ENCODE measurements at regions not wholly inside any gene's neighbourhood (a gene's known extent, or its start where the extent isn't known, plus 50 kb on each side); places are given as distances from the start of the nearest gene placed in this dataset.
"Not testable (repeated sequence)": the region's sequence is repeated elsewhere in the genome, so short reads cannot be mapped to it uniquely, and the experiment has no call there.

- no peak for DNase-seq (ENCODE audit: low spot score)
These were observed 101.8 kb downstream of the NUFIP1 start for GRCh38 chr13:44887515-44887914.

- DNase-seq (ENCODE audit: low spot score): no peak
These were observed 105.1 kb downstream of the NUFIP1 start for GRCh38 chr13:44884076-44884729.

- DNase-seq (ENCODE audit: low spot score): peak; percentile 11
These were observed 109.7 kb downstream of the NUFIP1 start for GRCh38 chr13:44879452-44880058.

DNA sequence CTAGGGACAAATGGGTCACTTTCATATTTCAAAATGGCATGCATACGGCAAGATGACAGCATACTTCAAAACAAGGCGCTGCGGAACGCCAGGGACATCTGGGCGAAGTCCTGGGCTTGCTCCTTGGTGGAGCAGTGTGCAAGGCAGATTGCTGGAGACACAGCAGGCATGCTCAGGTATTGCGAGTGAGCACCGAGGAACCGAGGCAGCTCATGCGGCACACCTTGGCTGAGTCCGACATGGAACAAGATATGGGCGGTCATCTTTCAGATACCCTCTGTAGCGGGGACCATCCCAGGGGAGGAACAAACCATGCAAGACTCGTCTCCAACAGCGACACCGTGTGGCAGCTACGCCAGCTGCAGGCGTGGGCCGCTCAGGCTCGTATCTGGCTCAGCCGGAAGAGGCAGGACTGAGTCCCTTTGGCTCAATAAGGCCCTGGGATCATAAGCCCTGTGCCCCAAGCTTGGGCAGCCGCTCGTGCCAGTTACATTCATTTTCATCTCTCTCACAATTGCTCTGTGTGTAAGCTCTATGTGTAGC lies 112.4 kb downstream of the NUFIP1 start:
- DNase-seq (ENCODE audit: low spot score): peak; percentile 82

- DNase-seq (ENCODE audit: low spot score): peak; percentile 45
These were observed 114.2 kb downstream of the NUFIP1 start for GRCh38 chr13:44874886-44875630.

DNA sequence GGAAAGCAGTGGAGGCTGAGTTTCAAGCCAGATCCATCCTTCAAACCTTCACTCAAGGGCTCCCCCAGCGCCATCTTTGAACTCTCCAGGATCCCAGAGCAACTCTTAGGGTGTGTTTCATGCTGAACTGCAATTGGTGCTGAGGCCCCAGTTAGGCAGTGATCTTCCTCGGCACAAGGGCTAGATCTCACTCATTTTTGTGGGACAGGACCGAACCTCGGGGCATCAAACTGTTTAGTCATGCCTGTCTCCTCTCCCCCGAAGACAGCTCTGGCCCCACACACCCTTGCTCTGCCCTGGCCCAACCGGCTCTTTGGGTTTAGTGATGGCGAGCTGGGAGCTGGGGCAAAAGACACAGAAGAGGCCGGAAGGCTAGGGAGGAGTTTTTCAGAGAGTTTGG lies 115.1 kb downstream of the NUFIP1 start:
- DNase-seq (ENCODE audit: low spot score): peak; percentile 76

DNA sequence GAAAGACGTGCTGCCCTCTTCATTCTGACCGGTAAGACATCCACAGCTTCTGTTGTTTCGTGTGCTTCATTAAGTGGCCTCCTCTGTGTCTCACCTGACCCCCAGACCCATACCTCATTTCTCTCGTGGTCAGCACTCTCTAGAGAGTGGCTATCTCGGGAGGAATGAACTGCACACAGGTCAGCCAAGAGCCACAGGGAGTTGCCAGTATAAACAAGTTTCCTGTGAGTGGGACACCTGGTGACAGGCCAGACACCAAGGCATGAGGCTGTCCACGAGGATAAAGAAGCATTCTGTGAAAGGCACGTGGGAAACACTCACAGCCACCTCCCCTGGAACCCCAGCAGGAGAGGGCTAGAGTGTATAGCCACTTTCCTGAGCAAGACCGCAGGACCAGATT lies 115.8 kb downstream of the NUFIP1 start:
- DNase-seq (ENCODE audit: low spot score): peak; percentile 33

GRCh38 chr13:44872751-44873150 lies 116.5 kb downstream of the NUFIP1 start:
- DNase-seq (ENCODE audit: low spot score): peak; percentile 68

DNA sequence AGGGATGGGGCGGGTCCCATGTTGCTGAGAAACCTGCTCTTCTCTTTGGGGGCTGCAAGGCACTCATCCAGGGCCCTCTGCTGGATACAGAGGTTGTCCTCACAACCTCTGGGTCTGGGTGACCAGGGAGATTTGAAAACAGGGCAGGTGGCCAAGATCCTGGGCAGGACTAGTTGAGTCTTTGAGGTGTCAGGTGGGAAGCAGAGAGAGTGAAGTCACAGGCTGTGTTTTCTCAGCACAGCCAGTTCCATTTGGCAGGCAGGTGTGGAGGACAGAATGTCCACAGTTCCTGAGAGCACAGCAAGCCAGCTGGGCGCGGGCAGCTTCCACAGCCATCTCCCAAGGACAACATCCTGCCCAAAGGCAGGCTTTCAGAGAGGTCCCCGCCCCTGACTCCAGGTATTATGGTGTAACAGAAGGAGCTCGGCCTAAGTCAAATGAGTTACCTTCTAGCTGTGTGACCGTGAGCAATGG lies 118.8 kb downstream of the NUFIP1 start:
- DNase-seq (ENCODE audit: low spot score): no peak

DNA sequence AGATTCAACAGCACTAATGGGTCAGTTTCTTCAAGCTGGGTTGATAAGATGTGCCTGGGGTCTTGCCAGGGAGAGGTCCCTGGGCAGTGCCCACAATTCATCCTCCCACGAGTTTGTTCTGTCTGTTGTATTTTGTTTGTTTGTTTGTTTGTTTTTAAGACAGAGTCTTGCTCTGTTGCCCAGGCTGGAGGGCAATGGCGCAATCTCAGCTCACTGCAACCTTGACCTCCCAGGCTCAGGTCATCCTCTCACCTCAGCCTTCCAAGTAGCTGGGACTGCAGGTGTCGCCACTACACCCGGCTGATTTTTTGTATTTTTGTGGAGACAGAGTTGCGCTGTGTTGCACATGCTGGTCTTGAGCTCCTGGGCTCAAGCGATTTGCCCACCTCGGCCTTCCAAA lies 120.1 kb downstream of the NUFIP1 start:
- DNase-seq (ENCODE audit: low spot score): no peak

DNA sequence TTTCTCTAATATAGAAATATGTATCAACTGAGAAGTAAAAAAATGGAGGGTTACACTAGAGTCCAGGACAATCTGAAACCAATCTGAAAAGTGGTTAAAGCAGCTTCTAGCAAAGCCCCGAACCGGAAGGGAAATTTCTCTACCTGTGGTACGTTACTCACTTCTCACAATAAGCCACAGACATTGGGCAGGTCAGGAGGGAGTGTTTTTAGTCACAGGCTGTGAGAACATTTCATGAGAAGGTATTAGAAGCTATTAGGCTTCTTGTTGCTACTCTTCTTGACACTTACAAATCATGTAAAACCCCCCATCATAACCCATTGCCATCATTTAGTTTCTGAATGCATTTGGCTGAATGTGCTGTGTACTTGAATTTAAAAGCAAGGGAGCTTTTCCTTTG lies 120.9 kb downstream of the NUFIP1 start:
- no peak for DNase-seq (ENCODE audit: low spot score)

DNA sequence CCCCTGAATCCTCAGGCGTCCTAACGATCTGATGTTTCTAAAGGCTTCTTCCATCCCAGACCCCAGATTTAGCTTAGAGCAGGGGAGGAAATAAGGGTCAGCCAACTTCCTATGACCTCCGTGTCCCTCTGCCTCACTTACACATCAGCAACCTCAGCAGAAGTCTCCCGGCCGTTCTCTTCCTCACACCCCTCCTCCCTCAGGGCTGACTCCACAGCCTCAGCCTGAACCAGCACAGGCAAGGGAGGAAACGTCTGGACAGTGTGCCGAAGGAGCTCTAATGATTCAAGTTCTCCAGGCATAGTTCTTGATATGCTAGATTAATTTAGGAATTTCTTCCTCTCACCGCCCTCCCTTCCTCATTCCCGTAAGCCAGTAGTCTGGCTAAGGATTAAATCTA lies 121.4 kb downstream of the NUFIP1 start:
- DNase-seq (ENCODE audit: low spot score): no peak

DNA sequence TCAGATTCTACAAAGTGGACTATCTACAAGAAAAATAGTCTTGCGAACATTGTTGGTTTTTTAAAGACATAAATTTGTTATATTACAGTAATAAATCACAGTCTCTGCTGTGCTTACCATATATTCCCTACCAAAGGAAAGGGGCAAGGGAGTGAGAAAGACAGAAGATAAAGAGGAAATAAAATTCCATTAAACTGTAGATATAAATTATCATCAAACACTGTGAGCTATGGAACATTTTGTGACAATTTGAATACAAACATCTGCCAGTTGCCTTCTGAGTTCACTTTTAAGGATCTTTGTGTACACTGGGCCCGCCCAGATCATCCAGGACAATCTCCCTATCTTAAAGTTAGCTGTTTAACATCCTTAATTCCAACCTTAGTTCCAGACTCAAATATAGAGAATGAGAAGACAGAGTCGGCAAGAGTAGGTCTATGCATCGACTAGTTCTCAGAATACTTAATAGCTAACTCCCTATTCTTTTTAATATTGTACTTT lies 122.8 kb downstream of the NUFIP1 start:
- no peak for DNase-seq (ENCODE audit: low spot score)

GRCh38 chr13:44865722-44866410 lies 123.4 kb downstream of the NUFIP1 start:
- no peak for DNase-seq (ENCODE audit: low spot score)

GRCh38 chr13:44863641-44864040 lies 125.6 kb downstream of the NUFIP1 start:
- DNase-seq (ENCODE audit: low spot score): not testable (repeated sequence)

GRCh38 chr13:44860454-44860853 lies 128.8 kb downstream of the NUFIP1 start:
- DNase-seq (ENCODE audit: low spot score): no peak

DNA sequence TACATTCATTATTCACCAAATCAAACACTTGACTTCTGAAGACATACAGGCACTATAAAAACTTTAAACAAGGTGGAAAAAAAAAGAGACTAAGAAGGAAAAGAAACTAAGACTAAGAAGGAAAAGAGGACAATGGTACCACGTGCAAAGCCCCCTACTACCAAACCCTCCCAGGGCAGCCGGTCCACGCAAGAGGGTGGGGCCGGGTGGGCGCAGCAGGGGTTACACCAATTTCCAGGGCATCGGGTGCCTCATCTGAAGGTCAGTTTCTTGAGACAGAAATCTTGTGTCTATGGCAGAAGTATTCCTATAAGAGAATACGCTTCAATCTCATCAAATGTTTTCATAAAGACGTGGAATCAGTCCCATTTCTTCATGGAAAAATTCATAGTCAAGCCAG lies 131.5 kb downstream of the NUFIP1 start:
- no peak for DNase-seq (ENCODE audit: low spot score)

GRCh38 chr13:44857061-44857460 lies 132.2 kb downstream of the NUFIP1 start:
- no peak for DNase-seq (ENCODE audit: low spot score)

- DNase-seq (ENCODE audit: low spot score): no peak
These were observed 133.4 kb downstream of the NUFIP1 start for GRCh38 chr13:44855860-44856259.

DNA sequence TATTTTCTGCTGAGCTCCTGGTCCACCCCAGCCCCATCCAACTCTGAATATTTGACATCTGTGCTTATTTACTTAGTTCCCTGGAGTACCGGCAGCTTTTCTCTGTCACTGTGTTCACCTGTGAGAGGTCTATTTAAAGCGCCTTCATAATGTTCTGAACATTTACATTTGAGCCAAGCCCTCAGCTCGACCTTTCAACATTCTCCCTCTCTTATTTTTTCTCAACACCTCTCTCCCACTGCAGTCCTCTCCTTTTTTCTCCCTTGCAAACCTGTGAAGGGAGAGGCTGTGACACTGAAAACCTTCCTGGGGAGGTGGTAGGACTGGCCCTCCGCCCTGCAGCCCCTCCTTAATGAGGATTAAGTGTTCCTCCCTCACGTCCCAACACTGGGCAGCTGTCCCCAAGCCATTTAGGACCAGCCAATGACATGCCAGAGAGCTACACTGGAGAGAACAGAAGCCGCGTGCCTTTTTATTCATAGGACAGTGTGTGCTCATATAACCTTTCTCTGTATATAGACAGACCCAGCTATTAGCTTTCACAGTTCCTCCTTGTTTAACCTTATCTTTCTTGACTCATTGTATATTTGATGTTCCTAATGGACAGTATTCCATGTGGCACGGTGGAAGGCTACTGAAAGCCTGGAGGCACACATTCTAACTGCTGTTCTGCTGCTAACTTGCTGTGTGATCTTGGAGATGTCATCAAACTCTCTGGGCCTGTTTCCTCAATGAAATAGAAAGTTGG lies 134.8 kb downstream of the NUFIP1 start:
- DNase-seq (ENCODE audit: low spot score): no peak

DNA sequence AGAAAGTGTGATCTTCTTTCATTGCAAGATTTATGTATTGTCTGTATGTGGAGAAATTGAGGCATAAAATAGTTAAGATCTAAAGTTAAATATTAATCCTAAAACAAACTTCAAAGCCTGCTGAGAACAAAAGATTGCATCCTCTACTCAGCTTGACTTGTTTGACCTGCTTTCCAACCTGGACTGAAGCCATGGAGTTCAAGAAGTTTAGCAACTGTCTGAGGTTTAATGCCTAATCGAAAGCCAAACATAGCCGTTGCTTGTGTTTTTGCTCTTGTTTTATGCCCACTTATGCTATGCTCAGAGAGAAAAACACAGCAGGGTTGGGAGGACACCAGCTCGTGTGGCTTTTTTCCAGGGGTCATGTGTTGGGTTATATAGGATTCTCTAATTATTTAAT lies 135.6 kb downstream of the NUFIP1 start:
- DNase-seq (ENCODE audit: low spot score): no peak

Data from mesenteric fat pad (tissue), 1 donor.